ENCODE measurements at regions not wholly inside any gene's neighbourhood (a gene's known extent, or its start where the extent isn't known, plus 50 kb on each side); places are given as distances from the start of the nearest gene placed in this dataset.
"Not testable (repeated sequence)": the region's sequence is repeated elsewhere in the genome, so short reads cannot be mapped to it uniquely, and the experiment has no call there.

GRCh38 chr6:109252261-109253041 is 129.8 kb downstream of the CD164 start:
- H3K27ac ChIP-seq (ENCODE audit: low read depth, low read length), result no peak overlapping the region
- no peaks in the 10 kb centered on the region for H3K9me3 ChIP-seq (ENCODE audit: control insufficient read depth, insufficient read depth, low read depth, low read length)
- H3K27me3 ChIP-seq (ENCODE audit: control insufficient read depth, insufficient read depth, low read length), result no peaks in the 10 kb centered on the region
- H3K4me3 ChIP-seq (ENCODE audit: low read depth, low read length), result no peak overlapping the region
- H3K4me1 ChIP-seq (ENCODE audit: control insufficient read depth, insufficient read depth, low read length), result no peaks in the 10 kb centered on the region
- no peak overlapping the region for H3K9ac ChIP-seq (ENCODE audit: low read length)
- H3K36me3 ChIP-seq (ENCODE audit: control insufficient read depth, insufficient read depth, low read length), result peaks cover 3% of the 10 kb centered on the region

GRCh38 chr6:109251839-109252238 is 130.4 kb downstream of the CD164 start:
- Histone ChIP-seq H3K27ac (ENCODE audit: low read depth, low read length) (no peak overlapping the region), H3K36me3 (ENCODE audit: control insufficient read depth, insufficient read depth, low read length) (peaks cover 3% of the 10 kb centered on the region)

GRCh38 chr6:109250544-109251156 is 131.6 kb downstream of the CD164 start:
- peak overlapping the region; percentile 33; the same call in 1 of the 2 replicates for H3K4me3 ChIP-seq (ENCODE audit: low read depth, low read length)
- H3K9me3 ChIP-seq (ENCODE audit: control insufficient read depth, insufficient read depth, low read depth, low read length); H3K4me1 ChIP-seq (ENCODE audit: control insufficient read depth, insufficient read depth, low read length); H3K27ac ChIP-seq (ENCODE audit: low read depth, low read length); H3K36me3 ChIP-seq (ENCODE audit: control insufficient read depth, insufficient read depth, low read length); H3K27me3 ChIP-seq (ENCODE audit: control insufficient read depth, insufficient read depth, low read length): not testable (repeated sequence)
- peak overlapping the region; percentile 68 for H3K9ac ChIP-seq (ENCODE audit: low read length)

More at GRCh38 chr6:109251839-109252238, 130.4 kb downstream of the CD164 start:
- H3K4me1 ChIP-seq (ENCODE audit: control insufficient read depth, insufficient read depth, low read length), result no peaks in the 10 kb centered on the region
- no peak overlapping the region for H3K9ac ChIP-seq (ENCODE audit: low read length)
- H3K4me3 ChIP-seq (ENCODE audit: low read depth, low read length), result peak overlapping the region; percentile 33; the same call in 1 of the 2 replicates
- no peaks in the 10 kb centered on the region for H3K9me3 ChIP-seq (ENCODE audit: control insufficient read depth, insufficient read depth, low read depth, low read length)
- H3K27me3 ChIP-seq (ENCODE audit: control insufficient read depth, insufficient read depth, low read length), result no peaks in the 10 kb centered on the region

- H3K36me3 ChIP-seq (ENCODE audit: control insufficient read depth, insufficient read depth, low read length), result no peaks in the 10 kb centered on the region
- no peaks in the 10 kb centered on the region for H3K27me3 ChIP-seq (ENCODE audit: control insufficient read depth, insufficient read depth, low read length)
- H3K4me3 ChIP-seq (ENCODE audit: low read depth, low read length), result no peak overlapping the region
- no peak overlapping the region for H3K9ac ChIP-seq (ENCODE audit: low read length)
- H3K27ac ChIP-seq (ENCODE audit: low read depth, low read length), result no peak overlapping the region
- H3K9me3 ChIP-seq (ENCODE audit: control insufficient read depth, insufficient read depth, low read depth, low read length), result no peaks in the 10 kb centered on the region
- H3K4me1 ChIP-seq (ENCODE audit: control insufficient read depth, insufficient read depth, low read length), result no peaks in the 10 kb centered on the region
Measured at GRCh38 chr6:109243863-109244825, 138.1 kb downstream of the CD164 start.

- Histone ChIP-seq H3K4me3 (ENCODE audit: low read depth, low read length) (no peak overlapping the region), H3K27me3 (ENCODE audit: control insufficient read depth, insufficient read depth, low read length) (no peaks in the 10 kb centered on the region), H3K9ac (ENCODE audit: low read length) (no peak overlapping the region), H3K27ac (ENCODE audit: low read depth, low read length) (no peak overlapping the region), H3K36me3 (ENCODE audit: control insufficient read depth, insufficient read depth, low read length) (no peaks in the 10 kb centered on the region), H3K4me1 (ENCODE audit: control insufficient read depth, insufficient read depth, low read length) (no peaks in the 10 kb centered on the region), H3K9me3 (ENCODE audit: control insufficient read depth, insufficient read depth, low read depth, low read length) (no peaks in the 10 kb centered on the region)
Measured at GRCh38 chr6:109242925-109243324, 139.3 kb downstream of the CD164 start.

GRCh38 chr6:109242029-109242428 is 140.2 kb downstream of the CD164 start:
- H3K9me3 ChIP-seq (ENCODE audit: control insufficient read depth, insufficient read depth, low read depth, low read length), result no peaks in the 10 kb centered on the region

GRCh38 chr6:109241199-109241598 is 141.1 kb downstream of the CD164 start:
- Histone ChIP-seq H3K4me1 (ENCODE audit: control insufficient read depth, insufficient read depth, low read length) (no peaks in the 10 kb centered on the region), H3K36me3 (ENCODE audit: control insufficient read depth, insufficient read depth, low read length) (no peaks in the 10 kb centered on the region), H3K9ac (ENCODE audit: low read length) (no peak overlapping the region), H3K9me3 (ENCODE audit: control insufficient read depth, insufficient read depth, low read depth, low read length) (no peaks in the 10 kb centered on the region), H3K4me3 (ENCODE audit: low read depth, low read length) (no peak overlapping the region), H3K27ac (ENCODE audit: low read depth, low read length) (no peak overlapping the region), H3K27me3 (ENCODE audit: control insufficient read depth, insufficient read depth, low read length) (no peaks in the 10 kb centered on the region)

More at GRCh38 chr6:109242029-109242428, 140.2 kb downstream of the CD164 start:
- Histone ChIP-seq H3K4me3 (ENCODE audit: low read depth, low read length) (no peak overlapping the region), H3K9ac (ENCODE audit: low read length) (no peak overlapping the region), H3K27ac (ENCODE audit: low read depth, low read length) (no peak overlapping the region), H3K36me3 (ENCODE audit: control insufficient read depth, insufficient read depth, low read length) (no peaks in the 10 kb centered on the region), H3K4me1 (ENCODE audit: control insufficient read depth, insufficient read depth, low read length) (no peaks in the 10 kb centered on the region), H3K27me3 (ENCODE audit: control insufficient read depth, insufficient read depth, low read length) (no peaks in the 10 kb centered on the region)

GRCh38 chr6:109240370-109241084 is 141.7 kb downstream of the CD164 start:
- Histone ChIP-seq H3K9ac (ENCODE audit: low read length) (no peak overlapping the region), H3K27me3 (ENCODE audit: control insufficient read depth, insufficient read depth, low read length) (no peaks in the 10 kb centered on the region), H3K4me3 (ENCODE audit: low read depth, low read length) (no peak overlapping the region), H3K4me1 (ENCODE audit: control insufficient read depth, insufficient read depth, low read length) (no peaks in the 10 kb centered on the region), H3K36me3 (ENCODE audit: control insufficient read depth, insufficient read depth, low read length) (no peaks in the 10 kb centered on the region), H3K27ac (ENCODE audit: low read depth, low read length) (no peak overlapping the region), H3K9me3 (ENCODE audit: control insufficient read depth, insufficient read depth, low read depth, low read length) (no peaks in the 10 kb centered on the region)

- Histone ChIP-seq H3K36me3 (ENCODE audit: control insufficient read depth, insufficient read depth, low read length) (no peaks in the 10 kb centered on the region), H3K4me1 (ENCODE audit: control insufficient read depth, insufficient read depth, low read length) (no peaks in the 10 kb centered on the region), H3K4me3 (ENCODE audit: low read depth, low read length) (no peak overlapping the region), H3K9me3 (ENCODE audit: control insufficient read depth, insufficient read depth, low read depth, low read length) (no peaks in the 10 kb centered on the region), H3K27ac (ENCODE audit: low read depth, low read length) (no peak overlapping the region), H3K27me3 (ENCODE audit: control insufficient read depth, insufficient read depth, low read length) (no peaks in the 10 kb centered on the region), H3K9ac (ENCODE audit: low read length) (no peak overlapping the region)
Measured at GRCh38 chr6:109239651-109240321, 142.5 kb downstream of the CD164 start.

GRCh38 chr6:109239160-109239559 is 143.1 kb downstream of the CD164 start:
- no peaks in the 10 kb centered on the region for H3K27me3 ChIP-seq (ENCODE audit: control insufficient read depth, insufficient read depth, low read length)
- H3K9me3 ChIP-seq (ENCODE audit: control insufficient read depth, insufficient read depth, low read depth, low read length), result no peaks in the 10 kb centered on the region
- H3K27ac ChIP-seq (ENCODE audit: low read depth, low read length), result no peak overlapping the region
- H3K9ac ChIP-seq (ENCODE audit: low read length), result no peak overlapping the region
- no peaks in the 10 kb centered on the region for H3K36me3 ChIP-seq (ENCODE audit: control insufficient read depth, insufficient read depth, low read length)
- H3K4me3 ChIP-seq (ENCODE audit: low read depth, low read length), result no peak overlapping the region
- no peaks in the 10 kb centered on the region for H3K4me1 ChIP-seq (ENCODE audit: control insufficient read depth, insufficient read depth, low read length)

Data from HUES6 (cell line).